Panc1 (cell line): ENCODE measurements at regions not wholly inside any gene's neighbourhood (a gene's known extent, or its start where the extent isn't known, plus 50 kb on each side); places are given as distances from the start of the nearest gene placed in this dataset.

Experiments
- CTCF ChIP-seq: fragments of 450-650 bp; IDR thresholded peaks from 2 replicates; pipeline ENCODE4 v1.5.1; 2017; ENCODE audit warnings: mild to moderate bottlenecking
- POLR2AphosphoS5 ChIP-seq: IDR thresholded peaks from 2 replicates; pipeline ENCODE4 v1.6.1; 2012; ENCODE audit warnings: mild to moderate bottlenecking, low read depth, low read length, moderate library complexity
- REST ChIP-seq, 2 experiments: IDR thresholded peaks; 2 replicates each; pipeline ENCODE4 v1.6.1; 2011 to 2012; ENCODE audit warnings: low read depth in 2 of 2, control low read depth in 1 of 2, low read length in 1 of 2, mild to moderate bottlenecking in 1 of 2, moderate library complexity in 1 of 2; ENCODE audit not compliant: insufficient read depth in 1 of 2
- SIN3A ChIP-seq: IDR thresholded peaks from 2 replicates; pipeline ENCODE4 v1.6.1; 2012; ENCODE audit warnings: low read depth, mild to moderate bottlenecking, low read length, moderate library complexity, borderline replicate concordance; ENCODE audit not compliant: insufficient read depth

GRCh38 chr3:51605938-51606337 is 65.1 kb upstream of the TEX264 start:
- TF ChIP-seq POLR2AphosphoS5 (no peak), CTCF (no peak), REST (IDR thresholded peaks at IDR 0.05; ENCODE audit: insufficient read depth in 1 of 2, low read depth in 2 of 2, low read length in 1 of 2) (no peak), SIN3A (no peak)
